BLaER1 (cell line): ENCODE measurements at regions not wholly inside any gene's neighbourhood (a gene's known extent, or its start where the extent isn't known, plus 50 kb on each side); places are given as distances from the start of the nearest gene placed in this dataset.
A peak's percentile ranks its signal among the peaks of the same experiment; 100 is the strongest.

ENCODE experiments used
- H3K27ac ChIP-seq: shearing (Covaris generic); formaldehyde crosslinking; 2 replicates; pipeline ENCODE4 v1.8.1; 2022
- H3K27me3 ChIP-seq: shearing (Covaris generic); formaldehyde crosslinking; 2 replicates; pipeline ENCODE4 v1.8.1; 2022
- H3K36me3 ChIP-seq: shearing (Covaris generic); formaldehyde crosslinking; 2 replicates; pipeline ENCODE4 v1.8.1; 2022
- H3K4me1 ChIP-seq: shearing (Covaris generic); formaldehyde crosslinking; 2 replicates; pipeline ENCODE4 v1.8.1; 2022
- H3K4me2 ChIP-seq: shearing (Covaris generic); formaldehyde crosslinking; 2 replicates; pipeline ENCODE4 v1.8.1; 2022
- H3K4me3 ChIP-seq: shearing (Covaris generic); formaldehyde crosslinking; 2 replicates; pipeline ENCODE4 v1.8.1; 2022
- H3K9ac ChIP-seq: shearing (Covaris generic); formaldehyde crosslinking; 2 replicates; pipeline ENCODE4 v1.8.1; 2022
- H3K9me3 ChIP-seq: shearing (Covaris generic); formaldehyde crosslinking; 2 replicates; pipeline ENCODE4 v1.8.1; 2022
- H4K20me1 ChIP-seq: shearing (Covaris generic); formaldehyde crosslinking; 2 replicates; pipeline ENCODE4 v1.8.1; 2022
- Cebpa-rat ChIP-seq: shearing (Covaris generic); IDR thresholded peaks from 2 replicates; pipeline ENCODE4 v1.8.1; 2022

GRCh38 chr14:45743884-45744283, 490.9 kb upstream of the MIS18BP1 start:
- H4K20me1 ChIP-seq, result no peaks in the 10 kb centered on the region
- no peak overlapping the region for H3K9ac ChIP-seq
- H3K36me3 ChIP-seq, result no peaks in the 10 kb centered on the region
- H3K9me3 ChIP-seq, result no peaks in the 10 kb centered on the region
- H3K27me3 ChIP-seq, result no peaks in the 10 kb centered on the region
- peaks cover 3% of the 10 kb centered on the region; the same call in 1 of the 2 replicates for H3K4me1 ChIP-seq
- no peak overlapping the region for H3K27ac ChIP-seq
- H3K4me2 ChIP-seq, result no peak overlapping the region
- TF ChIP-seq Cebpa-rat, result no peak
- H3K4me3 ChIP-seq, result no peak overlapping the region

DNA sequence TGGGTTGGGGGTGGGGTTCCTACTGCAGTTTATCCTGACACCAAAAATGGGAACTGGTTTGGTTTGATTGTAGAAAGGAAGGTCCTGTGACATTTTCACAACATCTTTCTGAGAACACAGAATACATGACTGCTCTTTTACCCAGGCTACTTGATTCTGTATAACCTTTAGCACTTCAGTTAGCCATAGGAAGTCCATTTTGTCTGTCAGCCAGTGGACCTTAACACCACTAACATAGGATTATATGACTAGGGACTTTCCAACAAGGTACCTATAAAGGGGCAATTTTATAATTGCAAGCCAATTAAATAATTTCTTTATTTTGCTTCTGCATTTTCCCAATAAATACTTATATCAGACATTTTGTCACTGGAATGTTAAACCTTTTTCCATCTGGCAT, 489.2 kb upstream of the MIS18BP1 start:
- Histone ChIP-seq H3K27me3 (no peaks in the 10 kb centered on the region), H3K9me3 (no peaks in the 10 kb centered on the region), H3K9ac (no peak overlapping the region), H3K36me3 (no peaks in the 10 kb centered on the region), H3K4me1 (peaks cover 3% of the 10 kb centered on the region; the same call in 1 of the 2 replicates), H3K27ac (no peak overlapping the region), H3K4me3 (no peak overlapping the region), H3K4me2 (no peak overlapping the region), H4K20me1 (no peaks in the 10 kb centered on the region)
- no peak for TF ChIP-seq Cebpa-rat

DNA sequence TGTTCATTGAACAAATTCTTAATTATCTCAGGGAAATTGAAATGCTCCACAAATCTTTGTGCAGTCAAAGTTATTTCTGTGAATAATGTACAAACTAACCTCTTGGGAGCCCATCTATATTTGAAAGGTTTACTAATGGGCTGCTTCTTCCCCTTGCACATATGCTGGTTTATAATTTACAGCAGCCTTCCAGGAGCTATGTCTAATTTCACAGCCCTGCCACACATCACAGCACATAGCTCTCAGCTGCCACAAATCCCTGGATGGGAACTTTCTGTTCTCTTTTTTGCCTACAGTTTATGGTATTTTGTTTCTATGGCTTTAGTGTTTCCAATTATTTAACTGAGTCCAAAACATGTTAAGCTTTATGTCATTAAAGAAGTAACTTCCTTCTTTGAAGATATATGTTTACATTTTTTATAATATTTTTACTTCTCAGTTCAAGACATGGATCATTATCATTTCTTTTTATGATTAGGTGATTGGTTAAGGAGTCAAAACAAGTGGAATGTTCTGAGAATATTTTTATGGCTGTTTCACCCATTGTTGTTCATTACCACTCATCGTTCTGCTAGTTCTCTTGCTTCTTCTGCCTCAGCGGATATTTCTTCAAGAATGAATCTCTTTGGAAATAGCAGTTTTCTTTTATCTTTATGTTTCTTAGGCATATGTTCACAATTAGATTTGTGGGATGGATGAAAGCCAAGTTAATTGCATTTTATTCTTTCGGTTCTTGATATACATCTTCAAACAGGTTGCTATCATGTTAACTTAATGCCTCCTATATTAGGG, 475.6 kb upstream of the MIS18BP1 start:
- Histone ChIP-seq H3K4me3 (no peak overlapping the region), H3K36me3 (no peaks in the 10 kb centered on the region), H3K27ac (no peak overlapping the region), H4K20me1 (no peaks in the 10 kb centered on the region), H3K27me3 (no peaks in the 10 kb centered on the region), H3K4me2 (peak overlapping the region; percentile 5), H3K9me3 (no peaks in the 10 kb centered on the region), H3K9ac (no peak overlapping the region), H3K4me1 (peaks cover 17% of the 10 kb centered on the region; the same call in 1 of the 2 replicates)
- no peak for TF ChIP-seq Cebpa-rat

GRCh38 chr14:45727133-45727532, 474.1 kb upstream of the MIS18BP1 start:
- H3K27ac ChIP-seq, result no peak overlapping the region
- H3K9me3 ChIP-seq, result no peaks in the 10 kb centered on the region
- H4K20me1 ChIP-seq, result no peaks in the 10 kb centered on the region
- peaks cover 17% of the 10 kb centered on the region; the same call in 1 of the 2 replicates for H3K4me1 ChIP-seq
- no peak for TF ChIP-seq Cebpa-rat
- no peaks in the 10 kb centered on the region for H3K36me3 ChIP-seq
- no peak overlapping the region for H3K4me3 ChIP-seq
- no peak overlapping the region for H3K4me2 ChIP-seq
- no peak overlapping the region for H3K9ac ChIP-seq
- no peaks in the 10 kb centered on the region for H3K27me3 ChIP-seq

- Histone ChIP-seq H3K4me2 (no peak overlapping the region), H3K4me3 (no peak overlapping the region), H3K36me3 (no peaks in the 10 kb centered on the region), H3K4me1 (no peaks in the 10 kb centered on the region), H3K27ac (no peak overlapping the region), H4K20me1 (no peaks in the 10 kb centered on the region), H3K9ac (no peak overlapping the region), H3K9me3 (no peaks in the 10 kb centered on the region), H3K27me3 (no peaks in the 10 kb centered on the region)
- no peak for TF ChIP-seq Cebpa-rat
Observed at GRCh38 chr14:45721472-45721871, 468.5 kb upstream of the MIS18BP1 start.

DNA sequence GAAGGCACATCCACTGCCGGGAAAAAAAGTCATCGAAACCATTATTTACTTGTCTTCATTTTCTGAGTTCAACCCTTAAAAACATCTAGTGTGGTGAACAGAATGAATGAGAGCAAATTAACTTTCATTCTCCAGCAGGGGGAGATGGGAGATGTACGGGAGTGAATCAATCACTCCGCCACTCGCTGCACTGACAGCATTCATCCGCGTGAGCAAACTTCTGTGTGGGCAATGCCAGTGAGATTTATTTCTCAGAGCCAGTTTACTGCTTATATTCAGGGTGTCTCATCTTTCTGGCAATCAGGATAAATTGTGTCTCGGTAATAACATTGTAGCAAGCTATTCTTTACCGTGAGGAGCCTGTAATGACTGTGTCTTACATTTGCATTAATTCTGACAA, 463.6 kb upstream of the MIS18BP1 start:
- no peaks in the 10 kb centered on the region for H4K20me1 ChIP-seq
- H3K4me1 ChIP-seq, result no peaks in the 10 kb centered on the region
- no peak overlapping the region for H3K27ac ChIP-seq
- H3K9me3 ChIP-seq, result no peaks in the 10 kb centered on the region
- no peak overlapping the region for H3K9ac ChIP-seq
- no peak overlapping the region for H3K4me2 ChIP-seq
- no peak overlapping the region for H3K4me3 ChIP-seq
- no peaks in the 10 kb centered on the region for H3K27me3 ChIP-seq
- H3K36me3 ChIP-seq, result no peaks in the 10 kb centered on the region
- TF ChIP-seq Cebpa-rat, result no peak

GRCh38 chr14:45715946-45716345, 462.9 kb upstream of the MIS18BP1 start:
- H3K27me3 ChIP-seq, result no peaks in the 10 kb centered on the region
- TF ChIP-seq Cebpa-rat, result no peak
- H4K20me1 ChIP-seq, result no peaks in the 10 kb centered on the region
- H3K27ac ChIP-seq, result no peak overlapping the region
- no peaks in the 10 kb centered on the region for H3K9me3 ChIP-seq
- H3K9ac ChIP-seq, result no peak overlapping the region
- no peaks in the 10 kb centered on the region for H3K36me3 ChIP-seq
- no peak overlapping the region for H3K4me2 ChIP-seq
- H3K4me1 ChIP-seq, result no peaks in the 10 kb centered on the region
- no peak overlapping the region for H3K4me3 ChIP-seq

- no peaks in the 10 kb centered on the region for H4K20me1 ChIP-seq
- H3K36me3 ChIP-seq, result no peaks in the 10 kb centered on the region
- H3K4me1 ChIP-seq, result no peaks in the 10 kb centered on the region
- no peak overlapping the region for H3K9ac ChIP-seq
- no peaks in the 10 kb centered on the region for H3K27me3 ChIP-seq
- no peaks in the 10 kb centered on the region for H3K9me3 ChIP-seq
- H3K4me3 ChIP-seq, result no peak overlapping the region
- H3K4me2 ChIP-seq, result no peak overlapping the region
- H3K27ac ChIP-seq, result no peak overlapping the region
- TF ChIP-seq Cebpa-rat, result no peak
Observed at GRCh38 chr14:45709541-45709940, 456.5 kb upstream of the MIS18BP1 start.

- Histone ChIP-seq H3K4me2 (no peak overlapping the region), H3K27ac (no peak overlapping the region), H3K9ac (no peak overlapping the region), H4K20me1 (no peaks in the 10 kb centered on the region), H3K27me3 (no peaks in the 10 kb centered on the region), H3K36me3 (no peaks in the 10 kb centered on the region), H3K4me3 (no peak overlapping the region), H3K9me3 (no peaks in the 10 kb centered on the region), H3K4me1 (no peaks in the 10 kb centered on the region)
- TF ChIP-seq Cebpa-rat, result no peak
Observed at GRCh38 chr14:45705940-45706534, 453.0 kb upstream of the MIS18BP1 start.

- TF ChIP-seq Cebpa-rat, result no peak
- Histone ChIP-seq H3K36me3 (no peaks in the 10 kb centered on the region), H3K4me2 (no peak overlapping the region), H4K20me1 (no peaks in the 10 kb centered on the region), H3K27me3 (no peaks in the 10 kb centered on the region), H3K27ac (no peak overlapping the region), H3K9ac (no peak overlapping the region), H3K4me1 (no peaks in the 10 kb centered on the region), H3K9me3 (no peaks in the 10 kb centered on the region), H3K4me3 (no peak overlapping the region)
Observed at GRCh38 chr14:45699471-45699870, 446.5 kb upstream of the MIS18BP1 start.
